Liver (tissue), 7 donors: ENCODE measurements at regions not wholly inside any gene's neighbourhood (a gene's known extent, or its start where the extent isn't known, plus 50 kb on each side); places are given as distances from the start of the nearest gene placed in this dataset.

Source experiments
- DNase-seq: peaks from one replicate; pipeline ENCODE4 v3.0.0-alpha.2; 2017; ENCODE audit warnings: low spot score
- H3K27ac ChIP-seq, 2 donors: one replicate each; pipeline ENCODE4 v1.7.0; 2013; ENCODE audit warnings: inconsistent platforms in 2 of 2, low read length in 2 of 2, control low read depth in 1 of 2, low read depth in 1 of 2, mild to moderate bottlenecking in 1 of 2
- H3K27me3 ChIP-seq, 4 donors: one replicate each; pipeline versions ENCODE4 v1.6.1 to v1.7.0; 2013; ENCODE audit warnings: low read length in 3 of 4, inconsistent platforms in 1 of 4, mild to moderate bottlenecking in 1 of 4, moderate library complexity in 1 of 4; ENCODE audit not compliant: control insufficient read depth in 4 of 4, insufficient read depth in 4 of 4
- H3K36me3 ChIP-seq, 4 donors: one replicate each; pipeline versions ENCODE4 v1.6.1 to v1.7.0; 2013; ENCODE audit warnings: low read length in 3 of 4, mild to moderate bottlenecking in 3 of 4, low read depth in 1 of 4, moderate library complexity in 1 of 4; ENCODE audit not compliant: control insufficient read depth in 4 of 4, insufficient read depth in 3 of 4
- H3K4me1 ChIP-seq, 4 donors: one replicate each; pipeline versions ENCODE4 v1.6.1 to v1.7.0; 2013; ENCODE audit warnings: low read length in 3 of 4, mild to moderate bottlenecking in 3 of 4, moderate library complexity in 1 of 4; ENCODE audit not compliant: control insufficient read depth in 4 of 4, insufficient read depth in 4 of 4
- H3K4me3 ChIP-seq, 3 donors: one replicate each; pipeline versions ENCODE4 v1.6.1 to v1.7.0; 2013; ENCODE audit warnings: low read length in 3 of 3, control low read depth in 1 of 3, low read depth in 1 of 3, mild to moderate bottlenecking in 1 of 3
- H3K9ac ChIP-seq, 2 donors: one replicate each; pipeline ENCODE4 v1.7.0; 2013; ENCODE audit warnings: low read length in 2 of 2, mild to moderate bottlenecking in 2 of 2, moderate library complexity in 2 of 2, control low read depth in 1 of 2, low read depth in 1 of 2
- H3K9me3 ChIP-seq, 4 donors: one replicate each; pipeline versions ENCODE4 v1.6.1 to v1.7.0; 2013; ENCODE audit warnings: low read length in 3 of 4; ENCODE audit not compliant: control insufficient read depth in 4 of 4
- ATF3 ChIP-seq: IDR thresholded peaks from 2 replicates; pipeline ENCODE4 v1.6.1; 2016; ENCODE audit warnings: antibody characterized with exemption
- FOXA1 ChIP-seq: IDR thresholded peaks from 2 replicates; pipeline ENCODE4 v1.6.1; 2016; ENCODE audit warnings: antibody characterized with exemption
- FOXA2 ChIP-seq: IDR thresholded peaks from 2 replicates; pipeline ENCODE4 v1.6.1; 2016; ENCODE audit warnings: antibody characterized with exemption
- HNF4A ChIP-seq, 2 donors: conservative IDR thresholded peaks; 2 replicates each; pipeline ENCODE4 v1.6.1; 2016; ENCODE audit warnings: antibody characterized with exemption in 2 of 2, mild to moderate bottlenecking in 2 of 2
- HNF4G ChIP-seq: IDR thresholded peaks from 2 replicates; pipeline ENCODE4 v1.6.1; 2016; ENCODE audit warnings: antibody characterized with exemption
- JUND ChIP-seq, 2 donors: IDR thresholded peaks; 2 replicates each; pipeline ENCODE4 v1.6.1; 2016; ENCODE audit warnings: antibody characterized with exemption in 2 of 2
- MAX ChIP-seq: IDR thresholded peaks from 2 replicates; pipeline ENCODE4 v1.6.1; 2016; ENCODE audit warnings: antibody characterized with exemption
- NR2F2 ChIP-seq: IDR thresholded peaks from 2 replicates; pipeline ENCODE4 v1.6.1; 2016; ENCODE audit warnings: antibody characterized with exemption
- RAD21 ChIP-seq, 2 donors: IDR thresholded peaks; 2 replicates each; pipeline ENCODE4 v1.6.1; 2016; ENCODE audit warnings: antibody characterized with exemption in 2 of 2, mild to moderate bottlenecking in 2 of 2
- REST ChIP-seq: IDR thresholded peaks from 2 replicates; pipeline ENCODE4 v1.6.1; 2016; ENCODE audit warnings: antibody characterized with exemption, mild to moderate bottlenecking
- RXRA ChIP-seq, 2 donors: IDR thresholded peaks; 2 replicates each; pipeline ENCODE4 v1.6.1; 2017 to 2018; ENCODE audit warnings: antibody characterized with exemption in 2 of 2, mild to moderate bottlenecking in 1 of 2
- SP1 ChIP-seq: IDR thresholded peaks from 2 replicates; pipeline ENCODE4 v1.6.1; 2018; ENCODE audit warnings: antibody characterized with exemption, mild to moderate bottlenecking
- YY1 ChIP-seq: IDR thresholded peaks from 2 replicates; pipeline ENCODE4 v1.6.1; 2016; ENCODE audit warnings: antibody characterized with exemption, mild to moderate bottlenecking
- ZBTB33 ChIP-seq: IDR thresholded peaks from 2 replicates; pipeline ENCODE4 v1.6.1; 2016; ENCODE audit warnings: antibody characterized with exemption
- WGBS: extraction: QIAGEN DNeasy Blood & Tissue Kit; methylation state at CpG from one replicate; pipeline ENCODE4 v1.1.7; 2013; 5-methylcytosine and 5-hydroxymethylcytosine counted together
- donor health status: healthy.
- donor health status: healthy.
- donor health status: healthy.
- donor health status: healthy.

GRCh38 chr1:195434566-195435203 lies 1173.6 kb downstream of the KCNT2 start:
- Histone ChIP-seq H3K4me3 (no peak overlapping the region), H3K9me3 (no peaks in the 10 kb centered on the region), H3K9ac (no peak overlapping the region), H3K27me3 (no peaks in the 10 kb centered on the region), H3K36me3 (no peaks in the 10 kb centered on the region), H3K27ac (no peak overlapping the region), H3K4me1 (no peaks in the 10 kb centered on the region)
- TF ChIP-seq NR2F2 (no peak), ZBTB33 (no peak), FOXA1 (no peak), JUND (IDR thresholded peaks at IDR 0.05) (no peak), ATF3 (no peak), MAX (no peak), SP1 (no peak)
- 72% methylated on average over 4 of the region's 4 CpGs for WGBS
- no peak for DNase-seq

- TF ChIP-seq RAD21 (IDR thresholded peaks at IDR 0.05) (no peak), FOXA2 (no peak), FOXA1 (no peak), SP1 (no peak), RXRA (IDR thresholded peaks at IDR 0.05) (no peak)
- H3K4me1 ChIP-seq = no peaks in the 10 kb centered on the region
- H3K27me3 ChIP-seq = no peaks in the 10 kb centered on the region
- DNase-seq = no peak
- no peaks in the 10 kb centered on the region for H3K9me3 ChIP-seq
- H3K4me3 ChIP-seq = no peak overlapping the region
- H3K27ac ChIP-seq = no peak overlapping the region
- H3K36me3 ChIP-seq = no peaks in the 10 kb centered on the region
- H3K9ac ChIP-seq = no peak overlapping the region
- WGBS = 93% methylated on average over 1 of the region's 1 CpG
Measured at GRCh38 chr1:195430826-195431225, 1177.4 kb downstream of the KCNT2 start.

- WGBS = 83% methylated on average over 4 of the region's 4 CpGs
- Histone ChIP-seq H3K4me3 (no peak overlapping the region), H3K27me3 (no peaks in the 10 kb centered on the region), H3K27ac (no peak overlapping the region), H3K36me3 (no peaks in the 10 kb centered on the region), H3K9ac (no peak overlapping the region), H3K4me1 (no peaks in the 10 kb centered on the region), H3K9me3 (no peaks in the 10 kb centered on the region)
- TF ChIP-seq FOXA2 = no peak
- TF ChIP-seq MAX = no peak
- TF ChIP-seq YY1 = no peak
- TF ChIP-seq RAD21 (IDR thresholded peaks at IDR 0.05) = no peak
- TF ChIP-seq JUND (IDR thresholded peaks at IDR 0.05) = no peak
- no peak for TF ChIP-seq HNF4A (conservative IDR thresholded peaks at IDR 0.05)
- no peak for TF ChIP-seq HNF4G
- no peak for TF ChIP-seq REST
- no peak for TF ChIP-seq NR2F2
- no peak for TF ChIP-seq FOXA1
- no peak for TF ChIP-seq ATF3
- no peak for DNase-seq
Measured at GRCh38 chr1:195428927-195429326, 1179.3 kb downstream of the KCNT2 start.
